ENCODE measurements at regions not wholly inside any gene's neighbourhood (a gene's known extent, or its start where the extent isn't known, plus 50 kb on each side); places are given as distances from the start of the nearest gene placed in this dataset.

GRCh38 chr3:177764377-177764912, 567.2 kb upstream of the TBL1XR1 start:
- BruUV-seq (replicated peaks), result no TSS peak
- H2AFZ ChIP-seq (ENCODE audit: low read length), result no peak overlapping the region
- no peak overlapping the region for H3K4me3 ChIP-seq (replicated peaks in 1 of 3; ENCODE audit: insufficient read depth in 1 of 3, low read depth in 2 of 3, low read length in 3 of 3)
- intact Hi-C loops (cut with micrococcal nuclease; ENCODE audit: unreplicated experiment) (no loop called here), in situ Hi-C loops (cut with HindIII; ENCODE audit: extremely low pct_ligation_motif_present, low pct_unique_long_range_greater_than_20kb) (no loop called here)
- DNase-seq (ENCODE audit: low spot score) (no peak), ATAC-seq (no peak), FAIRE-seq (no peak)
- H3K9me3 ChIP-seq (ENCODE audit: low read length), result no peaks in the 10 kb centered on the region
- H3K27me3 ChIP-seq (ENCODE audit: control insufficient read depth in 1 of 2, insufficient read depth in 2 of 2, low read length in 2 of 2), result no peaks in the 10 kb centered on the region
- ChIA-PET POLR2A (no interaction called here), CTCF (ENCODE audit: low intra/inter-chr PET ratio, low total read pairs) (no interaction called here)
- no peaks in the 10 kb centered on the region for H3K79me2 ChIP-seq (ENCODE audit: insufficient read depth, low read length)
- H3K4me2 ChIP-seq (ENCODE audit: low read depth, low read length), result no peak overlapping the region
- H3K4me1 ChIP-seq (ENCODE audit: insufficient read depth, low read length), result no peaks in the 10 kb centered on the region
- H3K36me3 ChIP-seq (replicated peaks in 1 of 2; ENCODE audit: control insufficient read depth in 1 of 2, insufficient read depth in 2 of 2, low read length in 2 of 2), result no peaks in the 10 kb centered on the region
- no peak overlapping the region for H3K9ac ChIP-seq (ENCODE audit: insufficient read depth, low read depth, low read length)
- 32% methylated on average over 1 of the region's 1 CpG for WGBS (ENCODE audit: low lambda C conversion rate)
- H4K20me1 ChIP-seq (ENCODE audit: insufficient read depth, low read length), result no peaks in the 10 kb centered on the region
- TF ChIP-seq ZNF546 (CRISPR knock-in tag; conservative IDR thresholded peaks at IDR 0.05) (no peak), HDAC1 (CRISPR knock-in tag; IDR thresholded peaks at IDR 0.05) (no peak), TFE3 (CRISPR knock-in tag; IDR thresholded peaks at IDR 0.05) (no peak), ZNF589 (CRISPR knock-in tag; conservative IDR thresholded peaks at IDR 0.05) (no peak), MYPOP (CRISPR knock-in tag; IDR thresholded peaks at IDR 0.05) (no peak), SP2 (CRISPR knock-in tag; IDR thresholded peaks at IDR 0.05) (no peak), NR3C1 (CRISPR knock-in tag; IDR thresholded peaks at IDR 0.05) (no peak), ZBTB21 (CRISPR knock-in tag; IDR thresholded peaks at IDR 0.05) (no peak), ZKSCAN8 (CRISPR knock-in tag; IDR thresholded peaks at IDR 0.05; ENCODE audit: borderline replicate concordance) (no peak), ELF1 (CRISPR knock-in tag; IDR thresholded peaks at IDR 0.05) (no peak), ZNF747 (CRISPR knock-in tag; IDR thresholded peaks at IDR 0.05; ENCODE audit: borderline replicate concordance) (no peak), EZH2 (conservative IDR thresholded peaks at IDR 0.05; ENCODE audit: low read depth, low read length) (no peak), RFX3 (CRISPR knock-in tag; IDR thresholded peaks at IDR 0.05) (no peak), ZNF329 (CRISPR knock-in tag; IDR thresholded peaks at IDR 0.05; ENCODE audit: low read depth) (no peak), JDP2 (CRISPR knock-in tag; IDR thresholded peaks at IDR 0.05; ENCODE audit: borderline replicate concordance) (no peak)
- no peak overlapping the region for H3K27ac ChIP-seq (ENCODE audit: extremely low read length, insufficient read depth, low read length)
